ENCODE measurements at regions not wholly inside any gene's neighbourhood (a gene's known extent, or its start where the extent isn't known, plus 50 kb on each side); places are given as distances from the start of the nearest gene placed in this dataset.

- TF ChIP-seq CTCF (conservative IDR thresholded peaks at IDR 0.05; ENCODE audit: low read depth, low read length) (no peak), EZH2 (IDR thresholded peaks at IDR 0.05; ENCODE audit: borderline replicate concordance, low read depth, low read length, poor library complexity, severe bottlenecking) (no peak)
Observed at GRCh38 chr20:55592866-55593265, 412.5 kb downstream of the CBLN4 start.
